ENCODE measurements at regions not wholly inside any gene's neighbourhood (a gene's known extent, or its start where the extent isn't known, plus 50 kb on each side); places are given as distances from the start of the nearest gene placed in this dataset.

- no peak overlapping the region for H3K4me3 ChIP-seq (ENCODE audit: low read depth, low read length)
- DNase-seq (ENCODE audit: low read depth, low spot score) = no peak
- CTCF ChIA-PET = no interaction called here
- POLR2A ChIA-PET = no interaction called here
- TF ChIP-seq CTCF (IDR thresholded peaks at IDR 0.05; ENCODE audit: insufficient read depth, low read length, missing control alignments) = no peak
Measured at GRCh38 chr16:73499276-73499675, 451.3 kb upstream of the ZFHX3 start.

- no peak for DNase-seq (ENCODE audit: low read depth, low spot score)
- ChIA-PET CTCF (no interaction called here), POLR2A (no interaction called here)
- H3K4me3 ChIP-seq (ENCODE audit: low read depth, low read length) = no peak overlapping the region
- TF ChIP-seq CTCF (IDR thresholded peaks at IDR 0.05; ENCODE audit: insufficient read depth, low read length, missing control alignments) = no peak
Measured at GRCh38 chr16:73485880-73486279, 438.0 kb upstream of the ZFHX3 start.

- H3K4me3 ChIP-seq (ENCODE audit: low read depth, low read length) = no peak overlapping the region
- TF ChIP-seq CTCF (IDR thresholded peaks at IDR 0.05; ENCODE audit: insufficient read depth, low read length, missing control alignments) = no peak
- DNase-seq (ENCODE audit: low read depth, low spot score) = no peak
- ChIA-PET POLR2A (no interaction called here), CTCF (no interaction called here)
Measured at GRCh38 chr16:73483934-73484711, 436.2 kb upstream of the ZFHX3 start.

GRCh38 chr16:73483076-73483791, 435.3 kb upstream of the ZFHX3 start:
- no peak for DNase-seq (ENCODE audit: low read depth, low spot score)
- POLR2A ChIA-PET = no interaction called here
- CTCF ChIA-PET = no interaction called here
- H3K4me3 ChIP-seq (ENCODE audit: low read depth, low read length) = no peak overlapping the region
- TF ChIP-seq CTCF (IDR thresholded peaks at IDR 0.05; ENCODE audit: insufficient read depth, low read length, missing control alignments) = no peak

GRCh38 chr16:73482310-73482709, 434.4 kb upstream of the ZFHX3 start:
- DNase-seq (ENCODE audit: low read depth, low spot score) = no peak
- ChIA-PET POLR2A (no interaction called here), CTCF (no interaction called here)
- H3K4me3 ChIP-seq (ENCODE audit: low read depth, low read length) = no peak overlapping the region
- TF ChIP-seq CTCF (IDR thresholded peaks at IDR 0.05; ENCODE audit: insufficient read depth, low read length, missing control alignments) = no peak

GRCh38 chr16:73480381-73480780, 432.5 kb upstream of the ZFHX3 start:
- ChIA-PET POLR2A (no interaction called here), CTCF (no interaction called here)
- no peak for TF ChIP-seq CTCF (IDR thresholded peaks at IDR 0.05; ENCODE audit: insufficient read depth, low read length, missing control alignments)
- H3K4me3 ChIP-seq (ENCODE audit: low read depth, low read length) = no peak overlapping the region
- DNase-seq (ENCODE audit: low read depth, low spot score) = no peak

Measured in AG04449 (cell line).